Endothelial cell (in vitro differentiated cells): ENCODE measurements at regions not wholly inside any gene's neighbourhood (a gene's known extent, or its start where the extent isn't known, plus 50 kb on each side); places are given as distances from the start of the nearest gene placed in this dataset.

Source experiments
- DNase-seq: peaks from one replicate; pipeline ENCODE4 v3.0.0; 2021; ENCODE audit warnings: low spot score
- H3K27ac Mint-ChIP-seq: one replicate; pipeline ENCODE4 v1.8.0; 2021; ENCODE audit warnings: mixed read lengths, inconsistent platforms; ENCODE audit not compliant: unreplicated experiment
- H3K27me3 Mint-ChIP-seq: one replicate; pipeline ENCODE4 v1.8.0; 2021; ENCODE audit warnings: mild to moderate bottlenecking, moderate library complexity, mixed read lengths, inconsistent platforms; ENCODE audit not compliant: unreplicated experiment
- H3K36me3 Mint-ChIP-seq: one replicate; pipeline ENCODE4 v1.8.0; 2021; ENCODE audit warnings: mild to moderate bottlenecking, low read depth, mixed read lengths, inconsistent platforms; ENCODE audit not compliant: unreplicated experiment
- H3K4me1 Mint-ChIP-seq: one replicate; pipeline ENCODE4 v1.8.0; 2021; ENCODE audit warnings: mild to moderate bottlenecking, mixed read lengths, inconsistent platforms; ENCODE audit not compliant: unreplicated experiment
- H3K4me3 Mint-ChIP-seq: one replicate; pipeline ENCODE4 v1.8.0; 2021; ENCODE audit warnings: mild to moderate bottlenecking, mixed read lengths, inconsistent platforms; ENCODE audit not compliant: unreplicated experiment
- H3K9me3 Mint-ChIP-seq: one replicate; pipeline ENCODE4 v1.8.0; 2021; ENCODE audit warnings: mixed read lengths, inconsistent platforms; ENCODE audit not compliant: unreplicated experiment
- CTCF ChIP-seq: fragments of 200-600 bp; sonication (generic); IDR thresholded peaks from one replicate; pipeline ENCODE4 v1.5.0; 2021; ENCODE audit warnings: antibody characterized with exemption; ENCODE audit not compliant: unreplicated experiment

GRCh38 chr2:82320296-82320695, 2015.7 kb upstream of the LRRTM1 start:
- no peak for DNase-seq
- TF ChIP-seq CTCF, result no peak
- Mint-ChIP-seq H3K4me3 (no peak overlapping the region), H3K27ac (no peak overlapping the region), H3K4me1 (no peaks in the 10 kb centered on the region), H3K27me3 (peaks cover 5% of the 10 kb centered on the region), H3K9me3 (no peaks in the 10 kb centered on the region), H3K36me3 (no peaks in the 10 kb centered on the region)

- TF ChIP-seq CTCF, result no peak
- Mint-ChIP-seq H3K27me3 (peaks cover 2% of the 10 kb centered on the region), H3K9me3 (no peaks in the 10 kb centered on the region), H3K4me1 (no peaks in the 10 kb centered on the region), H3K36me3 (no peaks in the 10 kb centered on the region), H3K27ac (no peak overlapping the region), H3K4me3 (no peak overlapping the region)
- no peak for DNase-seq
These were observed 2012.5 kb upstream of the LRRTM1 start for GRCh38 chr2:82317012-82317411.

- Mint-ChIP-seq H3K4me1 (no peaks in the 10 kb centered on the region), H3K27ac (no peak overlapping the region), H3K4me3 (no peak overlapping the region), H3K36me3 (no peaks in the 10 kb centered on the region), H3K9me3 (no peaks in the 10 kb centered on the region), H3K27me3 (peaks cover 2% of the 10 kb centered on the region)
- DNase-seq, result no peak
- TF ChIP-seq CTCF, result no peak
These were observed 2012.0 kb upstream of the LRRTM1 start for GRCh38 chr2:82316586-82316985.

GRCh38 chr2:82314836-82315472, 2010.4 kb upstream of the LRRTM1 start:
- Mint-ChIP-seq H3K4me3 (no peak overlapping the region), H3K4me1 (no peaks in the 10 kb centered on the region), H3K36me3 (no peaks in the 10 kb centered on the region), H3K9me3 (no peaks in the 10 kb centered on the region), H3K27ac (no peak overlapping the region), H3K27me3 (no peaks in the 10 kb centered on the region)
- DNase-seq, result no peak
- TF ChIP-seq CTCF, result no peak

- no peak for TF ChIP-seq CTCF
- no peak for DNase-seq
- Mint-ChIP-seq H3K27ac (no peak overlapping the region), H3K4me3 (no peak overlapping the region), H3K9me3 (no peaks in the 10 kb centered on the region), H3K4me1 (no peaks in the 10 kb centered on the region), H3K36me3 (no peaks in the 10 kb centered on the region), H3K27me3 (no peaks in the 10 kb centered on the region)
These were observed 2003.0 kb upstream of the LRRTM1 start for GRCh38 chr2:82307511-82307910.
